ENCODE measurements at regions not wholly inside any gene's neighbourhood (a gene's known extent, or its start where the extent isn't known, plus 50 kb on each side); places are given as distances from the start of the nearest gene placed in this dataset.
"Not testable (repeated sequence)": the region's sequence is repeated elsewhere in the genome, so short reads cannot be mapped to it uniquely, and the experiment has no call there.

- DNase-seq = no peak
Observed at GRCh38 chr12:127107744-127108143, 1159.2 kb upstream of the TMEM132C start.

DNA sequence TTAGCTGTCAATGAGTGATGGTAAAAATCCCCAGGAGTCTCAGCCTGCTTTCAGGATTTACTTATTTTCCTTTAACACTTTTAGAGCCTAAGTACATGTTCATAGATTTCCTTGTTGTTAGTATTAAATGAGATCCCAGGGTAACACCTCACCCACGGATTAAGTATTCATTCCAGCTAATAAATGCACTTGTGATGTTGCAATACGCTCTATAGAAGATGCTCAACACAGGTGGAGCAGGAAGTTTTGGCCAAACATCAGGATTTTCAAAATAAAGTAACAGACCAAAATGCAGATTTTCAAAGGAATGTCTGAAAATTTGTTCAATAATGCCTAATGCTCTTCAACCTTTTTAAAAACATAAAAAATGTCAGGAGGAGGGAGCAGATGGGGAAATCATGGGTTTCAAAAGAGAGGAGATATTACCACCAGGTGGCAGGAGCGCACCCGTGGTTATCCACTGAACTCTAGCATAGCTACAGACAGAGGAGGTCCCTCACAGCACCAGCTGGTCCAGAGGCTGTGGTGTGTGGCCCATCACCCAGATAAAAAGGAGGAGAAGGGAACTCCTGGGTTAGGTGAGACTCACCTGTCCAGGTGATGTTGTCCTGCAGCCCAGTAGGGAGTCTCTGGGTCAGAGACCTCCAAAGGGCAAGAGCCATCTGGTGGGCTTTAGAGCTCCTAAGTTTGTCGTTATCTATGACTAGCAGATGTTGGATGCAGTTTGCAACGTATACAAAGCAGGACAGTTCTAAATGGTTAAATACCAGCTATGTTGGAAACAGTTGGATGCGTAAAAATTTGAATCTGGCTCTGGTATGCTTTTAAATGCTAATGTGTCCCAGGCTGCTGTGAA lies 1158.4 kb upstream of the TMEM132C start:
- DNase-seq = peak; percentile 72

DNA sequence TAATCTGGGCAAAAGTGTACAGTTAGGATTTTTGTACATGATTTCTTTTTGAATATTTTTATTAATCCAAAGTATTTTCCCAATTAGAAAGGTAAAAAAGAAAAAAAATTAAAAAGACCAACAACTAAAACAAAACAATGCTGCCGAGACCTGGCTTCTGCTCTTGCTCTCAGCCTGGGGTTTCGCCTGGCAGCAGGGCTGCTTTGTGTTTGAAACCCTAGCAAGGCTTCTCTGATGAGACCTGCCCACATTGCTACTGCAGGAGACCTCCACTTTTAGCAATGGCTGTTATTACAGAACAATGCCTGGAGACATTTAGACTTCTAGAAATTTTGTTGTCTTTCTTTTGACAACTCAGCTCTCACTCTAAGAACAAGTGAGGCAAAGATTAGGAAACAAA lies 1153.0 kb upstream of the TMEM132C start:
- no peak for DNase-seq

DNA sequence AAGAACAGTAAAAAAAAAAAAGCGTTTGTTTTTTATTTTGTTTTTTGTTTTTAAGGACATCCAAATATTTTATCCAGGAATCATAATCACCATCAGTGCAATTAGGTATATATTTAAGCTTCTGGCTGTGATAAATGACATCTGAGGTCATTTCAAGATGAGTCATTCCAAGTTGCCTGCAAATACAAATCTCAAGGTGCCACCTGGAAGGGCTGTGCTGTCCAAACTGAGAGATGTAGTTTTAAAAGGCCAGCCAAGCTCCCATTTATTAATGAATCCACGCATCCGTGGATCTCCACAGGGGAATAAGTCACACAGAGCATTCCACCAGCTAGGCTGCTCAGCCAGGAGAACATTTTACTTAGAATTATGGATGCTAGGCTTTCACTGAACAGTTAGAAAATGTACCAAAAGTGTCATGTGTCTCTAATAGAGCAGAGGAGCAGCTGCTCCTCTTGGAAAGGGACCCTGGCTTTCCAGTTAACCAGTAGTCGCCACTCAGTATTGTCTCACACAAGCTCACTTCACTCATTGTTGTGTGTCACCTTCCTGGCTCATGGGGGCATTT lies 1151.4 kb upstream of the TMEM132C start:
- DNase-seq = peak; percentile 25

GRCh38 chr12:127118251-127118650 lies 1148.7 kb upstream of the TMEM132C start:
- DNase-seq = no peak

DNA sequence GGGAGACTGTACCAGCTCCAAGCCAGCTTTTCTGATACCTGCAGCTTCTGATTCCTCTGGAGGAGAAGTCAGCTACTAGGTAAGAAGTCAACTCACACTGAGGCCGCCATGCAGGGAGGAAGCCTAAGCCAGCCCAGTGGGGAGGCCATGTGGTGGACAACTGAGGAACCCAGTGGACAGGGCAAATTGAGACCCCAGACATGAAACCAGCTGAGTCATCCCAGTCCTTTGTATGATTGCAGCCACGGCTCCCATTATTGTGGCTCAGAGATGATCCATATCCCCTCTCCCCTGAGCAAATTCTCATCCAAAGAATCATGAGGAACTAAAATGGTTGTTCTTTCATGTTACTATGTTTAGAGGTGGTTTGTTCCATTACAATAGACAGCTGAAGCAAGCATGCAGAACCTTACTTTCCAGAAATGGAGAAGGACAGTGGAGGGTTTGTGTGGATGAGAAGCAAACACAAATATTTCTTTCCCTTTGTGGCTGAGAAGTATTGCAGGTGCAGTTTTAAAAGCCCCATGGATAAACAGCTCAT lies 1147.3 kb upstream of the TMEM132C start:
- DNase-seq = no peak

DNA sequence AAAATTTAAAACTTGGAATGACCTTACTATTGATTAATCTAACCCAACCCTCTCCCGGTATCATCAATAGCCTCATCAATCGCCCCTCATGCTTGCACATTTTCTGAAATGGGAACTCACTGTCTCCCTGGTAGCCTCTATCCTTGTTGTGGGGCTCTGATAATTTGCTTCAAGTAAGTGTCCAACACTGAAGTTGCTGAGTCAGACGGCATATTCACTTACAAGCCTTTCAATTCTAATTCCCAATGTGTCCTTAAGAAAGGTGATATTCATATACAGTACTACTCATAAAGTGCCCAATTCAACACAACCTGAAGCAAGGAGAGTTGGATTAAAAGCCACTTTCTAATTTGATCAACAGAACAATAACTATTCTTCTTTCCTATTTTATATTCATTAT lies 1146.1 kb upstream of the TMEM132C start:
- no peak for DNase-seq

DNA sequence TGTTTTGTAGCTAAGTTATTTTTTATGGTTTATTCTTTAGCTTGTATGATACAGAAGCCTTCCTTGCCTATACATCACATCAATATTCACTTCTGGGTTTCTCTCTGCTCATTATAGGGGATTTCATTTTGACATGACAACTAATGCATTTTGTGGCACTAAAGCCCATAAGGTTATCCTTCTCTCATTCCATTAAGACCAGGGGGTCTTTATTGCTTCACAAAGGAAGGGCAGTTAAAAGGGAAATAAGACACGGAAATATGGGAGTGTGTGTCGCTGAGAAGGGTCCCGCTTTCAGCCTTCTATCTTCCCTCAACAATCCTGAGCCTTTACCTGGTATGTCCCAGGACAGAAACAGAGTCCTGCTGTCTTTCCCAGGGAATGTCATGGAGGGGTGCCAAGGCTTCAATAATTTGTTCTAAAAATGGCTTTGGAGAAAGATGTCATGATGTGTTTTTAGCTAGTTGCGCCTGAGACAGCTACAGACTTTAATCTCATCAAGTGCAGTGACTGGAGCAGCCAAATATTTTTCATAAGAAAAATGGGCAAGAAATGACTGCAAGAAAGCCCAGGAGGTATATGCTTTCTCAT lies 1145.4 kb upstream of the TMEM132C start:
- peak; percentile 31 for DNase-seq

DNA sequence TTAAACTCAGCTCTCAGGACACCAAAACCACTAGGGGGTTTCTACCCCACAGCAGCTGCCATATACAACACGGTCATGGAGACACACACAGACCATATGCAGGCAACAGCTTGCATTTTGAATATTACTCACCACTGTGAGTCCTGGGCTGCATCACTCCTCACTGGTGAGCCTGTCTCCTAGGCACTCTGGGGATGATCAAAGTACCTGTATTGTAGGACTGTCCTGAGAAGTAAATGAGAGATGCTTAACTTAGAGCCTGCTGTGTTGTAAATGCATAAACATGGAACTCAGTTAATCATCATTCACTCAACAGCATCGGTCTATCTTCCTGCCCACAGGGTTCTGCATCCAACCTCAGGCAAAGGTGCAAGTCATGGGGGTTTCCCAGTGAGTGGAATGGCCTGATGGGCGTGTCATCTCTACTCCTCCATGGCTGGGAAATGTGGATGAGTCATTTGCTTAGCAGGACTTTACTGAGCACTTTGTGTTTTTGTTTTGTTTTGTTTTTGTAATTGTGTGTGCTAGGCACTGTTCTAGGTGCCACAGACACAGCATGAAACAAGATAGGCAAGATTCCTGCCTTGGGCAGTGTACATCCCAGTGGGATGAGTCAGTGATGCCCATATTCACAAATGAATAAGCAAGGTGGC lies 1141.2 kb upstream of the TMEM132C start:
- DNase-seq = no peak

DNA sequence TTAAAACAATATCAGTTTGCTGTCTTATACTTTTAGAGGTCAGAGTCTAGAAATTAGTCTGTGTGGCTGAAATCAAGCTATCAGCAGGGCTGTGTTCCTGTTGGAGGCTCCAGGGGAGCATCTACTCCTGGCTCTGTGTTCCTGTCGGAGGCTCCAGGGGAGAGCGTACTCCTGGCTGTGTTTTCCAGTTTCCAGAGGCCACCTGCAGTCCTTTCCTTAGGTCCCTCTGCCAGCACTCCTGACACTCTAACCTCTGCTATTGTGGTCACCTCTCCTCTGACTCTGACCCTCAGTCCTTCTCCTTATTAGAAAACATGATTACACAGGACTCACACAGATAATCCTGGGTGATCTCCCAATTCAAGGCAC lies 1140.7 kb upstream of the TMEM132C start:
- DNase-seq = no peak

- no peak for DNase-seq
Observed at GRCh38 chr12:127127897-127128296, 1139.1 kb upstream of the TMEM132C start.

DNA sequence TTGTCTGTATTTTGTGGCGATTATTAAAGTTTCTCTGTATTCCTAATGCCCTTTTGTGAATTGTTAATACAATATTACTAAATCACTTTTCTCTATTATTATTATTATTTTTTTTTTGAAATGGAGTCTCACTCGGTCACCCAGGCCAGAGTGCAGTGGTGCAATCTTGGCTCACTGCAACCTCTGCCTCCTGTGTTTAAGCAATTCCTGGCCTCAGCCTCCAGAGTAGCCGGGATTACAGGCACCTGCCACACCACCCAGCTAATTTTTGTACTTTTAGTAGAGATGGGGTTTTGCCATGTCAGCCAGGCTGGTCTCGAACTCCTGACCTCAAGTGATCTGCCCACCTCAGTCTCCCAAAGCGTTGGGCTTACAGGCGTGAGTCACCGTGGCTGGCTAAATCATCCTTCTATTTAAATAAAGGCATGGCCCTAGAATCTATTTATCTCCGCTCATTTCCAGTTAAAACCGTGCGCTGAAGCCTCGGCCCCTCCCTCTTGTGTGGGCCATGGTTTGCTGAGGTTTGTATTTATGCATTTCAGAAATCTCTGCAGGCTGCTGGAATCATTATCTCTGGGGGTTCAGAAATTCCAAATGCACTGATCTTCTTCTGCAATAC lies 1136.4 kb upstream of the TMEM132C start:
- no peak for DNase-seq

DNA sequence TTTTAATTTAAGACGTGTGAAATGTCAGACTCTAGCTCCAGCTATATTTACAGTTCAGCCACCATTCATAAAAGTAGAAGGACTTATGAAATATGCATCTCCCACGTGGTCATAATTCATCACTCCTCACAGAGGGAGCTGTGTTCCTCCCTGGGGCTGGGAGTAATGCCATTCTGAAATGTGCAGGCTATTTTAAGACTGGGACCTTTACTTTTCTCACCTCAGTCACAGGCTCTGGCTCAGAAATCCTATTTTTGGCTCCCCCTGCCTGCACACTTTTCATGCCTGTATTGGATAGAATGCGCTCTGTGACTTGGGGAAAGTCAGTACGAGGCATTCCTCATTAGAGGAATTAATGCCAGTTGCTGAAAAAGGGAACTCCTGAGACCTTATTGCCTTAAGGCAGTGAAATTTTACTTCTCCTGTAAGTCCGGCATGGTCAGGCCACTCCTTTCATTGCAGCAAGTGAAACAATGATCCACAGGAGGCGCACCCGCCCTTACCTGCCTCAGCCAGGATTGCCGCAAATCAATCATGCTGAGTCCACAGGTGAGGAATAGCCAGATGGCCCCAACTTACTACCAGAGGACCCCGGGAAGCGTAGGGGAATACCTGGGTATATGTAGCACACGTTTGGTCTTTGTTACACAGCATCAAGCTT lies 1133.2 kb upstream of the TMEM132C start:
- peak; percentile 42 for DNase-seq

DNA sequence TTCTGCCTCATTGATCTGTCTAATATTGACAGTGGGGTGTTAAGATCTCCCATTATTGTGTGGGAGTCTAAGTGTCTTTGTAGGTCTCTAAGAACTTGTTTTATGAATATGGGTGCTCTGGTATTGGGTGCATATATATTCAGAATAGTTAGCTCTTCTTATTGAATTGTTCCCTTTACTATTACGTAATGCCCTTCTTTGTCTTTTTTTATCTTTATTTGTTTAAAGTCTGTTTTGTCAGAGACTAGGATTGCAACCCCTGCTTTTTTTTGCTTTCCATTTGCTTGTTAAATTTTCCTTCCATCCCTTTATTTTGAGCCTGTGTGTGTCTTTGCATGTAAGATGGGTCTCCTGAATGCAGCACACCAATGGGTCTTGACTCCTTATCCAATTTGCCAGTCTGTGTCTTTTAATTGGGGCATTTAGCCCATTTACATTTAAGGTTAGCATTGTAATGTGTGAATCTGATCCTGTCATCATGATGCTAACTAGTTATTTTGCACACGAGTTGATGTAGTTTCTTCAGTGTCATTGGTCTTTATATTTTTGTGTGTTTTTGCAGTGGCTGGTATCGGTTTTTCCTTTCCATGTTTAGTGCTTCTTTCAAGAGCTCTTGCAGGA lies 1126.0 kb upstream of the TMEM132C start:
- not testable (repeated sequence) for DNase-seq

DNA sequence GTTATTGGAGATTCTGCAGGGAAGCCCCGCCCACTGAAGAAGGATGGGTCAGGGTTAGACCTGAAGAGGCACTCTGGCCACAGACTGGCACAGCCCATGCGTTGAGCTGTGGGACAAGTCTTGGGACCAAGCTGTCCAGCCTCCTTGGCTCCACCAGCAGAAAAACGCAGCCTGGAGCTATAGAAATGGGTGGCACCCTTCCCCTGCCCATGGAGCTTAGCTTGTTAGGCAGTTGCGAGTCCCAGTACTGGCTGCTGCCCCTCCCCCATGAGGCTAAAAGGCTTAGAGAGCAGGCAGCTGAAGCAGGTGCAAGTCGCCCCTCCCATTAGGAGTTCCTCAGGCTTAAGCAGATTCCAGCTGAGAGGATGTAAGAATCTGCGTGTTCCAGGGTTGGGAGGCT lies 1124.0 kb upstream of the TMEM132C start:
- DNase-seq = peak; percentile 86

GRCh38 chr12:127144770-127145169 lies 1122.2 kb upstream of the TMEM132C start:
- DNase-seq = no peak

- no peak for DNase-seq
Observed at GRCh38 chr12:127145241-127145928, 1121.6 kb upstream of the TMEM132C start.

DNA sequence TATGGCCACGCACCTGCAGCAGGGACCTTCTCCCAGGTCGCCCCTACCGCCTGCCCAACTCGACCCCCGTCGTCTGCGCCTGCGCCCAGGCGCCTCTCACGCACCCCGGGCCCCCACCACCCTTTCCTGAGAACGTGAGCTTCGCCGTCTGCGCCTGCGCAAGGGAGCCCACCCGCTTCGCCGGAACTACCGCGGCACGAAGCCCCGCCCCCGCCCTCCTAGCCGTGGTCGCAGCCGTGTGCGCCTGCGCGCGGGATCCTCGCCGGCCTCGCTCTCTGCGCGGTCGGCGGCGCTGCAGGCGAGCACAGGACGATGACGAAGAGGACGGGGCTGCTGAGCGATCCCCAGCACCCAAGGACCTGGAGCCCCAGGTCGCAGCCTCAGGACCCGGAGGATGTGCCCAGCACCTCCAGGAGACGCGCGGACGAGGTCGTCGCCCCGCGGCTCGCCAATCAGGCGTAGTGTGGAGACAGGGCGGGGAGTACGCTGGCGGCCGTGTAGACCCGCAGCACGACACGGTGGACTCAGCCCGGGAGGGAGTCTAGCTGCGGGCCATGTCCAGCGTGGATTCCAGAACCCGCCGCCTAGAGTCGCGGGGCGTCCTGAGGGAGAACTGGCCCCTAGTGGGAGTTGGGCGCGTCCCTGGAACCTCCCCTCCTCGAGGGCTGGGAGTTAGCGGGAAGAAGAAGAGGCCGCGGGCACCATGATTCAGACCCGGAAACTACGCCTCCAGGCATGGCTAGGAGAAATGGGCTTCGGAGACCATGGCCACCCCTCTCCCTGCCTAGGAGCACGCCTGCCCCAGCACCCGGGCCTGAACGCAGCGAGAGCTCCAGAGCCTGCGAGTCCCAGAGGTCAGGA lies 1120.8 kb upstream of the TMEM132C start:
- peak; percentile 97 for DNase-seq

- no peak for DNase-seq
Observed at GRCh38 chr12:127146991-127147718, 1119.8 kb upstream of the TMEM132C start.
